Right atrium auricular region (tissue), 2 donors: ENCODE measurements at regions not wholly inside any gene's neighbourhood (a gene's known extent, or its start where the extent isn't known, plus 50 kb on each side); places are given as distances from the start of the nearest gene placed in this dataset.

ENCODE experiments used
- DNase-seq: peaks from one replicate; pipeline ENCODE4 v3.0.0-alpha.2; 2019; ENCODE audit warnings: low spot score
- H3K27ac ChIP-seq, 2 donors: fragments of 200-600 bp; sonication (generic); 1 replicate in 1 of 2; 2 replicates in 1 of 2; pipeline ENCODE4 v1.5.1; 2016 to 2019
- H3K27me3 ChIP-seq, 2 donors: fragments of 200-600 bp; sonication (generic); one replicate each; pipeline versions ENCODE4 v1.5.1 to v1.6.0; 2017 to 2019
- H3K36me3 ChIP-seq: fragments of 200-600 bp; sonication (generic); one replicate; pipeline ENCODE4 v1.5.1; 2016
- H3K4me1 ChIP-seq, 2 donors: fragments of 200-600 bp; sonication (generic); one replicate each; pipeline versions ENCODE4 v1.5.1 to v1.6.0; 2017 to 2019
- H3K4me3 ChIP-seq, 2 donors: fragments of 200-600 bp; sonication (generic); 1 replicate in 1 of 2; 2 replicates in 1 of 2; pipeline ENCODE4 v1.5.1; 2017 to 2019; ENCODE audit warnings: mild to moderate bottlenecking in 1 of 2, moderate library complexity in 1 of 2
- H3K9me3 ChIP-seq, 2 donors: fragments of 200-600 bp; sonication (generic); one replicate each; pipeline ENCODE4 v1.5.1; 2019
- TF ChIP-seq, protein P1 (sequence below), 2 donors: fragments of 200-600 bp; sonication (generic); IDR thresholded peaks; one replicate each; pipeline ENCODE4 v1.5.1; 2019; ENCODE audit warnings: antibody characterized with exemption in 2 of 2

DNA sequence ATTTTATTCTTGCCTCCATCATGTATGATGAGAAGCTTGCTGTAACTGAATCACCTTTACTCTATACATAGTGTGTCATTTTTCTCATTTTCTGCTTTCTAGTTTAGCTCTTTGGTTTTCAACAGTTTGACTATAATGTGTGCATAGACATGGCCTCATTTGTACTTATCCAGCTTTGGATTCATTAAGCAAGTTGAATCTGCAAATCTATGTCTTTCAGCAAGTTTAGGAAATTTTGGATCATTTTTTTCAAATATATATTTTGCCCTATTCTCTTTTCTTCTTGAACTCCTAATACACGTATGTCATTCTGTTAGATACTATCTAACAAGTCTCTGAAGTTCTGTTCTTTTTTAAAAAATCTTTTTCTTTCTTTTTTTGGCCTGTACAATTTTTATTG, 57.8 kb downstream of the PRLHR start:
- Histone ChIP-seq H3K9me3 (no peaks in the 10 kb centered on the region), H3K27ac (no peak overlapping the region), H3K27me3 (no peaks in the 10 kb centered on the region), H3K4me1 (no peaks in the 10 kb centered on the region), H3K36me3 (no peaks in the 10 kb centered on the region), H3K4me3 (no peak overlapping the region)
- no peak for DNase-seq
- TF ChIP-seq, protein P1, sequence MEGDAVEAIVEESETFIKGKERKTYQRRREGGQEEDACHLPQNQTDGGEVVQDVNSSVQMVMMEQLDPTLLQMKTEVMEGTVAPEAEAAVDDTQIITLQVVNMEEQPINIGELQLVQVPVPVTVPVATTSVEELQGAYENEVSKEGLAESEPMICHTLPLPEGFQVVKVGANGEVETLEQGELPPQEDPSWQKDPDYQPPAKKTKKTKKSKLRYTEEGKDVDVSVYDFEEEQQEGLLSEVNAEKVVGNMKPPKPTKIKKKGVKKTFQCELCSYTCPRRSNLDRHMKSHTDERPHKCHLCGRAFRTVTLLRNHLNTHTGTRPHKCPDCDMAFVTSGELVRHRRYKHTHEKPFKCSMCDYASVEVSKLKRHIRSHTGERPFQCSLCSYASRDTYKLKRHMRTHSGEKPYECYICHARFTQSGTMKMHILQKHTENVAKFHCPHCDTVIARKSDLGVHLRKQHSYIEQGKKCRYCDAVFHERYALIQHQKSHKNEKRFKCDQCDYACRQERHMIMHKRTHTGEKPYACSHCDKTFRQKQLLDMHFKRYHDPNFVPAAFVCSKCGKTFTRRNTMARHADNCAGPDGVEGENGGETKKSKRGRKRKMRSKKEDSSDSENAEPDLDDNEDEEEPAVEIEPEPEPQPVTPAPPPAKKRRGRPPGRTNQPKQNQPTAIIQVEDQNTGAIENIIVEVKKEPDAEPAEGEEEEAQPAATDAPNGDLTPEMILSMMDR (IDR thresholded peaks at IDR 0.05): no peak

DNA sequence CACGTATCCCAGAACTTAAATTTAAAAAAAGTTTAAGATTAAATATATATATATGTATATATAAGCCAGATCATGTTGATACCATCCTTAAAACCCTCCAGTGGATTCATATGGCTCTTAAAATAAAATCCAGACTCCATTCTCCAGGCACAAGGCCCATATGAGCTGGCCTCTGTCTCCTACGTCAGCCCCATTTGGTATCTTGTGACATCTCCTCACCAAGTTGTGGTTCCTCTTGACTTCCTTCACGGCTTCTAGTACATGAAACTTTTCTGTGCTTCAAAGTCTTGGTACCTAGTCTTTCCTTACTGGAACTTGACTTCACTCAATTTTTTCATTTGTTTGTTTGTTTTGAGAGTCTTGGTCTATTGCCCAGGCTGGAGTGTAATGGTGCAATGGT, 61.3 kb downstream of the PRLHR start:
- no peak for DNase-seq
- H3K9me3 ChIP-seq: no peaks in the 10 kb centered on the region
- no peak overlapping the region for H3K27ac ChIP-seq
- no peak overlapping the region for H3K4me3 ChIP-seq
- no peaks in the 10 kb centered on the region for H3K36me3 ChIP-seq
- H3K27me3 ChIP-seq: no peaks in the 10 kb centered on the region
- TF ChIP-seq, protein P1 (IDR thresholded peaks at IDR 0.05): no peak
- no peaks in the 10 kb centered on the region for H3K4me1 ChIP-seq

DNA sequence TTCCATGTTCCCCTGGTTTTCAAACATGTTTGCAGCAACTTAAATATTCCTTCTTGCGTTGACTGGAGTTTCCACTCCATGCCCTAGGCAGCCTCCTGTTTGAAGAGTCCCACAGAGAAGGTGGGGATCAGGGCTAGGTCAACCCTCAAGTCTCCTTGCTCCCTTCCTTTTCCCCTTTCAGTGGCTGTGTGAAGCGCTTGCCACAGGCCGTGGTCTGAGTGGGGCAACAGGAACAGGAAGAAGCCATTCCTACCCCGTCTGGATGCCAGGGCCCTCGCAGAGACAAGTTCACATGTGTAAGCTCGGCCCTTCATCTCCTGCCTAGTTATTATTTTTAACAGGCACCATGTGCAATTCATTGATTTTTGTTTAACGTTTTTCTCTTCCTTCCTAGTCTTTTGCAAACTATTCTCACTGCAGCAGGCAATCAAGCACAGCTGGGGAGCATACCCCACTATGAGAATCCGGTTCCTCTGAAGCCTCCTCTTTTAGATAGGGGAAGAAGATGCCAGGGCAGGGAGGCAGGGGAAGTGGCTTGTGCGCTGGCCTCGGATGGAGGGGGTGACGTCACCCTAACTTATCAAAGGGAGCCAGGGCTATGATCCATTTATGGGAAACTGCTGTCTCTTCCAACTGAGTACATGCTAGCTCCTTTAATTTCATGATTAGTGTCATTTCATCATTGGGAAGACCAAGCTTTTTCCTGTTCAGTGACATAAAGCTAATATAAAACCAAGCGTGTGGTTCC, 64.2 kb downstream of the PRLHR start:
- no peaks in the 10 kb centered on the region for H3K27me3 ChIP-seq
- no peaks in the 10 kb centered on the region for H3K4me1 ChIP-seq
- H3K36me3 ChIP-seq: no peaks in the 10 kb centered on the region
- no peak overlapping the region for H3K27ac ChIP-seq
- peak; percentile 58 for DNase-seq
- no peaks in the 10 kb centered on the region for H3K9me3 ChIP-seq
- H3K4me3 ChIP-seq: no peak overlapping the region
- TF ChIP-seq, protein P1 (IDR thresholded peaks at IDR 0.05): no peak

DNA sequence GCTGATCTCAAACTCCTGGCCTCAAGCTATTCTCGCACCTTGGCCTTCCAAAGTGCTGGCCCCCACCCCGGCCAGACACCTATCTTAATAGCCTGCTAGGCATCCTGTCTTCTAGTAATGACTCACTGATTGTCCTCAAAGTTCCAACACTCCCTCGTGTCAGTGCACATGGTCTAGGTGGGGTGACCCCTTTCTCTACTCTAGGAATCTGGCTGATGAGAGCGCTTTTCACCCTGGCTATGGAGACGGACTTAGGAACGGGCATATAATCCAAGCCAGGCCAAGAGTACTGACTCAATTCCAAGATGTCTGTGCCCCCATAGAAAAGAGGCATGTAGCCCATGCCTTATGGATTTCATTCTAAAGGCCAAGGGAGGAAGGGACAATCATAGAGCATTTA, 67.0 kb downstream of the PRLHR start:
- Histone ChIP-seq H3K36me3 (no peaks in the 10 kb centered on the region), H3K27me3 (no peaks in the 10 kb centered on the region), H3K27ac (no peak overlapping the region), H3K4me3 (no peak overlapping the region), H3K9me3 (no peaks in the 10 kb centered on the region), H3K4me1 (no peaks in the 10 kb centered on the region)
- TF ChIP-seq, protein P1 (IDR thresholded peaks at IDR 0.05): no peak
- DNase-seq: peak; percentile 42

DNA sequence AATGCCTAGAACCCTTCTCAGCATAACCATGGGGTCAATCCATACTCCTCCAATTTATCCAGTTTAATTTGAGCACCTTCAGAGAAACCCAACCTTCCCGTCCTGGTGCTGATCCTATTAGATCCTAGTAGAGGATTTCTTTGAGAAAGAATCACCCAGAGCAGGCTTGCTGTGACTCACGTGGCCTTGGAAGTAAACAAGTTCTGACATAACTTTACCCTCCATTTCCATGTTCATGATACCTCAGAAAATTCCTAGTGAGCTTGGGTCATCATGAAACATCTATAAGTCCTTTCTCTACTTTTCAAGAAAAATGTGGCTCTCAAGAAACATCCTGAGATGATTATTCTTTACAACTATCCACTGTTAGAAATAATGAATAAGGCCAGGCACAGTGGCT, 71.7 kb downstream of the PRLHR start:
- H3K36me3 ChIP-seq: no peaks in the 10 kb centered on the region
- H3K27me3 ChIP-seq: no peaks in the 10 kb centered on the region
- TF ChIP-seq, protein P1 (IDR thresholded peaks at IDR 0.05): no peak
- no peak overlapping the region for H3K27ac ChIP-seq
- H3K9me3 ChIP-seq: peaks cover 0 to under 1% of the 10 kb centered on the region in 2 donors
- H3K4me3 ChIP-seq: no peak overlapping the region
- no peaks in the 10 kb centered on the region for H3K4me1 ChIP-seq
- DNase-seq: no peak
